PC-3 (cell line): ENCODE measurements at regions not wholly inside any gene's neighbourhood (a gene's known extent, or its start where the extent isn't known, plus 50 kb on each side); places are given as distances from the start of the nearest gene placed in this dataset.

Experiments
- ATAC-seq: fragments of 200-7000 bp; cut with Tn5 transposase; 2 replicates; pipeline ENCODE4 v1.9.1; 2020; ENCODE audit warnings: mild to moderate bottlenecking, moderate library complexity
- BruUV-seq: library from RNA; stranded (reverse); fragments of 400-500 nt; replicated peaks from 2 replicates; lab custom pipeline; 2021; lab: Mats Ljungman, UMichigan
- CTCF ChIA-PET: fragments of 300-600 bp; sonication (Branson Sonifier 250); formaldehyde crosslinking; loops from one replicate; lab custom pipeline; 2022; ENCODE audit warnings: antibody characterized with exemption; lab: Charles Lee
- POLR2A ChIA-PET: fragments of 300-600 bp; sonication (Branson Sonifier 250); formaldehyde crosslinking; loops from one replicate; lab custom pipeline; 2022; ENCODE audit warnings: antibody characterized with exemption; ENCODE audit not compliant: unreplicated experiment; lab: Charles Lee
- DNase-seq: peaks from one replicate; pipeline ENCODE4 v3.0.0-alpha.2; 2015
- H2AFZ ChIP-seq: fragments of 300-600 bp; sonication (generic); 2 replicates; pipeline ENCODE4 v1.6.0; 2016; ENCODE audit warnings: antibody characterized with exemption, low read length
- H3F3A ChIP-seq: fragments of 300-600 bp; sonication (generic); one replicate; pipeline ENCODE4 v1.6.0; 2017; ENCODE audit warnings: antibody characterized with exemption, low read length, control low read depth, mild to moderate bottlenecking; ENCODE audit not compliant: unreplicated experiment
- H3K27ac ChIP-seq: fragments of 300-600 bp; sonication (generic); 2 replicates; pipeline ENCODE4 v1.5.1; 2016; ENCODE audit warnings: mild to moderate bottlenecking, low read length
- H3K27me3 ChIP-seq: fragments of 300-600 bp; sonication (generic); 2 replicates; pipeline ENCODE4 v1.6.1; 2016; ENCODE audit warnings: low read length, mixed read lengths
- H3K36me3 ChIP-seq: fragments of 300-600 bp; sonication (generic); 2 replicates; pipeline ENCODE4 v1.6.1; 2016; ENCODE audit warnings: low read depth, mixed run types, low read length, mixed read lengths
- H3K4me1 ChIP-seq: fragments of 300-600 bp; sonication (generic); 2 replicates; pipeline ENCODE4 v1.5.1; 2016; ENCODE audit warnings: low read length; ENCODE audit not compliant: insufficient read depth
- H3K4me2 ChIP-seq: fragments of 300-600 bp; sonication (generic); 2 replicates; pipeline ENCODE4 v1.6.0; 2016; ENCODE audit warnings: low read length
- H3K4me3 ChIP-seq: fragments of 300-600 bp; sonication (generic); 2 replicates; pipeline ENCODE4 v1.5.1; 2016; ENCODE audit warnings: mild to moderate bottlenecking, low read length, mixed read lengths
- H3K79me2 ChIP-seq: fragments of 300-600 bp; sonication (generic); 2 replicates; pipeline ENCODE4 v1.6.1; 2017; ENCODE audit warnings: low read length, mixed read lengths
- H3K9ac ChIP-seq: fragments of 300-600 bp; sonication (generic); 2 replicates; pipeline ENCODE4 v1.6.0; 2016; ENCODE audit warnings: mild to moderate bottlenecking, low read length
- H3K9me2 ChIP-seq: fragments of 300-600 bp; sonication (generic); replicated peaks from 2 replicates; pipeline ENCODE4 v1.6.1; 2016; ENCODE audit warnings: mixed run types, low read length, mixed read lengths
- H3K9me3 ChIP-seq: fragments of 300-600 bp; sonication (generic); 2 replicates; pipeline ENCODE4 v1.6.1; 2016; ENCODE audit warnings: low read length, mixed read lengths
- H4K20me1 ChIP-seq: fragments of 300-600 bp; sonication (generic); 2 replicates; pipeline ENCODE4 v1.6.1; 2016; ENCODE audit warnings: low read length, mixed read lengths
- CTCF ChIP-seq: fragments of 300-600 bp; sonication (generic); conservative IDR thresholded peaks from 2 replicates; pipeline ENCODE4 v1.5.1; 2017; ENCODE audit warnings: antibody characterized with exemption, low read depth, mild to moderate bottlenecking, low read length
- EZH2 ChIP-seq: fragments of 300-600 bp; sonication (generic); IDR thresholded peaks from one replicate; pipeline ENCODE4 v1.6.1; 2017; ENCODE audit warnings: antibody characterized with exemption, mild to moderate bottlenecking, low read length; ENCODE audit not compliant: unreplicated experiment
- EZH2phosphoT487 ChIP-seq: fragments of 300-600 bp; sonication (generic); IDR thresholded peaks from 2 replicates; pipeline ENCODE4 v1.6.1; 2018; ENCODE audit warnings: mild to moderate bottlenecking, antibody characterized with exemption, low read length, borderline replicate concordance
- intact Hi-C: fragments of 100-400 bp; cut with micrococcal nuclease; formaldehyde crosslinking; loops from 2 replicates; pipeline ENCODE4 v1.9.0; 2023

- H3K9me2 ChIP-seq = no peaks in the 10 kb centered on the region
- H3K4me2 ChIP-seq = no peak overlapping the region
- no peaks in the 10 kb centered on the region for H3K36me3 ChIP-seq
- TF ChIP-seq EZH2phosphoT487 = no peak
- TF ChIP-seq CTCF = no peak
- TF ChIP-seq EZH2 = no peak
- no peak overlapping the region for H3K9ac ChIP-seq
- H3K4me3 ChIP-seq = no peak overlapping the region
- ChIA-PET CTCF (no interaction called here), POLR2A (no interaction called here)
- no peaks in the 10 kb centered on the region for H4K20me1 ChIP-seq
- H3K27me3 ChIP-seq = no peaks in the 10 kb centered on the region
- peaks cover 32% of the 10 kb centered on the region for H3K4me1 ChIP-seq
- no peaks in the 10 kb centered on the region for H3F3A ChIP-seq
- BruUV-seq = no TSS peak
- H2AFZ ChIP-seq = no peak overlapping the region
- H3K79me2 ChIP-seq = no peaks in the 10 kb centered on the region
- DNase-seq (no peak), ATAC-seq (no peak)
- intact Hi-C loops = no loop called here
- H3K27ac ChIP-seq = no peak overlapping the region
- no peaks in the 10 kb centered on the region for H3K9me3 ChIP-seq
Observed at GRCh38 chr14:51453869-51454268, 197.8 kb upstream of the FRMD6 start.

DNA sequence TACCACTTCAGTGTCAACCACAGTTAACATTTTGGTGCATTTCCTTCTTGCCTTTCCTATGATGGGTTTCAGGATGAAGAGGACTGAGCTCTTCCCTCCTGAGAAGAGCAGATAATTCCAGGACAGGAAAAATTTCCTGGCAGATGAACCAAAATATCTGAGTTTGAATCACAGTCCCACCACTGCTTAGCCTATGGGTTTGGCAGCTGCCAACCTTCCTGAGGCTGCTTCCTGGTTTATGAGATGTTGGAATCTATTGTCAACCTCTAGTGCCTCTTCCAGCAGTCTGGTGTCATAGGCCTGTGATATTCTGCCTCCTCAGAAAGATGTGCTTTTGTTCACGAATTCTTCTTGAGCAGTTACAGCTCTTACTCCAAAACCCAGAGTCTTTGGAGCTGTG lies 197.4 kb upstream of the FRMD6 start:
- Histone ChIP-seq H3K27ac (no peak overlapping the region), H3F3A (no peaks in the 10 kb centered on the region), H3K4me2 (no peak overlapping the region), H3K27me3 (no peaks in the 10 kb centered on the region), H3K9me3 (no peaks in the 10 kb centered on the region), H3K4me1 (peaks cover 32% of the 10 kb centered on the region), H3K9me2 (no peaks in the 10 kb centered on the region), H3K4me3 (no peak overlapping the region), H4K20me1 (no peaks in the 10 kb centered on the region), H3K9ac (no peak overlapping the region), H3K79me2 (no peaks in the 10 kb centered on the region), H2AFZ (no peak overlapping the region), H3K36me3 (no peaks in the 10 kb centered on the region)
- POLR2A ChIA-PET = no interaction called here
- CTCF ChIA-PET = no interaction called here
- DNase-seq (no peak), ATAC-seq (no peak)
- no peak for TF ChIP-seq EZH2phosphoT487
- no TSS peak for BruUV-seq
- intact Hi-C loops = no loop called here

GRCh38 chr14:51455041-51455835 lies 196.5 kb upstream of the FRMD6 start:
- Histone ChIP-seq H3K4me3 (no peak overlapping the region), H3K79me2 (no peaks in the 10 kb centered on the region), H2AFZ (no peak overlapping the region), H3F3A (no peaks in the 10 kb centered on the region), H3K27ac (no peak overlapping the region), H3K27me3 (no peaks in the 10 kb centered on the region), H3K36me3 (no peaks in the 10 kb centered on the region), H4K20me1 (no peaks in the 10 kb centered on the region), H3K9ac (no peak overlapping the region), H3K4me1 (peaks cover 32% of the 10 kb centered on the region), H3K4me2 (no peak overlapping the region), H3K9me3 (no peaks in the 10 kb centered on the region), H3K9me2 (no peaks in the 10 kb centered on the region)
- no peak for TF ChIP-seq EZH2phosphoT487
- TF ChIP-seq EZH2 = no peak
- TF ChIP-seq CTCF = no peak
- BruUV-seq = no TSS peak
- no peak for ATAC-seq
- ChIA-PET CTCF (no interaction called here), POLR2A (no interaction called here)
- DNase-seq = no peak
- intact Hi-C loops = loop anchor here (5.0 kb wide), 2 partner anchors 77 to 92 kb away; no protein-coding TSS in a partner anchor
